Sigmoid colon (tissue), 4 donors: ENCODE measurements at regions not wholly inside any gene's neighbourhood (a gene's known extent, or its start where the extent isn't known, plus 50 kb on each side); places are given as distances from the start of the nearest gene placed in this dataset.

ENCODE experiments used
- EP300 ChIP-seq, 4 donors: sonication (generic); formaldehyde crosslinking; IDR thresholded peaks; one replicate each; pipeline ENCODE4 v1.6.1; 2017; ENCODE audit warnings: antibody characterized with exemption in 4 of 4
- POLR2A ChIP-seq, 2 donors: fragments of 450-650 bp; IDR thresholded peaks; one replicate each; pipeline ENCODE4 v1.6.1; 2016; ENCODE audit warnings: antibody characterized with exemption in 2 of 2, mild to moderate bottlenecking in 2 of 2, moderate library complexity in 2 of 2
- POLR2AphosphoS5 ChIP-seq, 4 donors: sonication (generic); formaldehyde crosslinking; IDR thresholded peaks; one replicate each; pipeline ENCODE4 v1.6.1; 2017; ENCODE audit warnings: antibody characterized with exemption in 4 of 4
- TF ChIP-seq, protein P1 (sequence below), 4 experiments: fragments of 450-650 bp in 3 of 4; fragments of 200-600 bp in 1 of 4; IDR thresholded peaks; one replicate each; pipeline ENCODE4 v1.5.1; 2016 to 2019; ENCODE audit warnings: antibody characterized with exemption in 4 of 4, mild to moderate bottlenecking in 3 of 4, moderate library complexity in 2 of 4

DNA sequence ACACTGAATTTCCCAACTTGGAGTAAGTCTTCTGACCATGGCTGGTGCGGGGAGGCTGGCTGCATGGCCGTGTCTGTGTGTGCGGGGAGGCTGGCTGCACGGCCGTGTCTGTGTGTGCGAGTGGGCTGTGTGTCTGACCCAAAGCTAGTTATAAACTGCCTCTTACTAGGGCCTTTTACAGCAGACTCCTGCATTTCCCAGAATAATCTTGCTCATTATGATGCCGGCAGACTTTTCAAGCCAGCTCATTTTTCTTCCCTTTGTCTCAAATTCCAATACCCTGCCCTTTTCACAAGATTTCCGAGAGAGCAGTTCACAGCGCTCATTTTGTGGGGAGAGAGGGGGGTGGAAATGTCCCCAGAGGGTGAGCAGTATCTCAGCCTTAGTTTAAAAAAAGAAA lies 470.7 kb upstream of the BRINP1 start:
- TF ChIP-seq POLR2AphosphoS5 (IDR thresholded peaks at IDR 0.05) (no peak), POLR2A (IDR thresholded peaks at IDR 0.05) (no peak), EP300 (IDR thresholded peaks at IDR 0.05) (no peak)
- TF ChIP-seq, protein P1, sequence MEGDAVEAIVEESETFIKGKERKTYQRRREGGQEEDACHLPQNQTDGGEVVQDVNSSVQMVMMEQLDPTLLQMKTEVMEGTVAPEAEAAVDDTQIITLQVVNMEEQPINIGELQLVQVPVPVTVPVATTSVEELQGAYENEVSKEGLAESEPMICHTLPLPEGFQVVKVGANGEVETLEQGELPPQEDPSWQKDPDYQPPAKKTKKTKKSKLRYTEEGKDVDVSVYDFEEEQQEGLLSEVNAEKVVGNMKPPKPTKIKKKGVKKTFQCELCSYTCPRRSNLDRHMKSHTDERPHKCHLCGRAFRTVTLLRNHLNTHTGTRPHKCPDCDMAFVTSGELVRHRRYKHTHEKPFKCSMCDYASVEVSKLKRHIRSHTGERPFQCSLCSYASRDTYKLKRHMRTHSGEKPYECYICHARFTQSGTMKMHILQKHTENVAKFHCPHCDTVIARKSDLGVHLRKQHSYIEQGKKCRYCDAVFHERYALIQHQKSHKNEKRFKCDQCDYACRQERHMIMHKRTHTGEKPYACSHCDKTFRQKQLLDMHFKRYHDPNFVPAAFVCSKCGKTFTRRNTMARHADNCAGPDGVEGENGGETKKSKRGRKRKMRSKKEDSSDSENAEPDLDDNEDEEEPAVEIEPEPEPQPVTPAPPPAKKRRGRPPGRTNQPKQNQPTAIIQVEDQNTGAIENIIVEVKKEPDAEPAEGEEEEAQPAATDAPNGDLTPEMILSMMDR (IDR thresholded peaks at IDR 0.05): no peak
